Mesendoderm (in vitro differentiated cells): ENCODE measurements at regions not wholly inside any gene's neighbourhood (a gene's known extent, or its start where the extent isn't known, plus 50 kb on each side); places are given as distances from the start of the nearest gene placed in this dataset.

Experiments used
- DNase-seq: peaks from one replicate; pipeline ENCODE4 v3.0.0; 2013
- H2AK5ac ChIP-seq: 2 replicates; pipeline ENCODE4 v1.6.1; 2013; ENCODE audit warnings: low read length, inconsistent platforms
- H2BK120ac ChIP-seq: 2 replicates; pipeline ENCODE4 v1.6.1; 2013; ENCODE audit warnings: low read depth, mild to moderate bottlenecking, low read length, moderate library complexity, mixed read lengths
- H2BK15ac ChIP-seq: replicated peaks from 2 replicates; pipeline ENCODE4 v1.6.1; 2013; ENCODE audit warnings: low read depth, mild to moderate bottlenecking, moderate library complexity
- H2BK5ac ChIP-seq: 2 replicates; pipeline ENCODE4 v1.6.1; 2013; ENCODE audit warnings: low read length, inconsistent platforms
- H3K18ac ChIP-seq: 2 replicates; pipeline ENCODE4 v1.6.1; 2013; ENCODE audit warnings: mild to moderate bottlenecking, low read length, mixed read lengths
- H3K23ac ChIP-seq: one replicate; pipeline ENCODE4 v1.6.1; 2013; ENCODE audit warnings: low read length
- H3K27ac ChIP-seq: 2 replicates; pipeline ENCODE4 v1.5.1; 2013; ENCODE audit warnings: low read depth, mild to moderate bottlenecking, inconsistent platforms, low read length, moderate library complexity
- H3K27me3 ChIP-seq: 2 replicates; pipeline ENCODE4 v1.6.1; 2013; ENCODE audit warnings: low read length, control low read depth, mild to moderate bottlenecking, inconsistent platforms; ENCODE audit not compliant: insufficient read depth, poor library complexity
- H3K36me3 ChIP-seq: 2 replicates; pipeline ENCODE4 v1.6.1; 2013; ENCODE audit warnings: low read length, inconsistent platforms; ENCODE audit not compliant: control insufficient read depth, insufficient read depth
- H3K4ac ChIP-seq: one replicate; pipeline ENCODE4 v1.6.1; 2013; ENCODE audit warnings: low read depth, mild to moderate bottlenecking, low read length, moderate library complexity
- H3K4me1 ChIP-seq: 2 replicates; pipeline ENCODE4 v1.6.1; 2013; ENCODE audit warnings: low read depth, low read length, inconsistent platforms; ENCODE audit not compliant: control insufficient read depth
- H3K4me2 ChIP-seq: 2 replicates; pipeline ENCODE4 v1.6.1; 2013; ENCODE audit warnings: low read length
- H3K4me3 ChIP-seq: 2 replicates; pipeline ENCODE4 v1.5.1; 2013; ENCODE audit warnings: mild to moderate bottlenecking, low read length
- H3K56ac ChIP-seq: one replicate; pipeline ENCODE4 v1.6.1; 2013; ENCODE audit warnings: low read length
- H3K79me1 ChIP-seq: 2 replicates; pipeline ENCODE4 v1.6.1; 2013; ENCODE audit warnings: low read length, inconsistent platforms
- H3K79me2 ChIP-seq: 2 replicates; pipeline ENCODE4 v1.6.1; 2013; ENCODE audit warnings: mild to moderate bottlenecking, low read length; ENCODE audit not compliant: control insufficient read depth, insufficient read depth
- H3K9ac ChIP-seq: 2 replicates; pipeline ENCODE4 v1.6.1; 2013; ENCODE audit warnings: low read length, inconsistent platforms
- H4K5ac ChIP-seq: one replicate; pipeline ENCODE4 v1.6.1; 2013; ENCODE audit warnings: low read length
- H4K8ac ChIP-seq: one replicate; pipeline ENCODE4 v1.6.1; 2013; ENCODE audit warnings: low read depth, mild to moderate bottlenecking, control low read depth, low read length, moderate library complexity
- WGBS: extraction: QIAGEN DNeasy Blood & Tissue Kit; methylation state at CpG from one replicate; pipeline ENCODE4 v1.1.7; 2013; ENCODE audit warnings: low lambda C conversion rate, missing lambda C conversion rate; ENCODE audit not compliant: insufficient coverage; ENCODE audit errors: extremely low coverage; 5-methylcytosine and 5-hydroxymethylcytosine counted together

DNA sequence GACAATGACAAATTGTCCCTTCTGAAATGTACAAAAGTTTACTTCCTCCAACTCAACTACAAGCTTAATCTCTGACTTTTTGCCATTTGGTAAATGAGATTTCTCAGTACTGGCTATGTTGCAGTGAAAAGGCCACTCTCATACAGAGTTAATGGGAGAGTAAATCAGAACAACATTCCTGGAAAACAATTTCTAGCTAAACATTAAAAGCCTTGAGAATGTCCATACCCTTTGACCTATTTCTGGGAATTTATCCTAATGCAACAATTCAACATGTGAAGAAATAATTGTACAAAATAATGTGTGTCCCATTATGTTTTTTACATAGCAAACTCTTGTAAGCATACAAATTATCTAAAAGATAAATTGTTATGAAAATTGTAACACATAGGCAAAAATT is 56.3 kb upstream of the SPEF2 start:
- no peaks in the 10 kb centered on the region for H3K36me3 ChIP-seq
- no peak overlapping the region for H2BK15ac ChIP-seq

DNA sequence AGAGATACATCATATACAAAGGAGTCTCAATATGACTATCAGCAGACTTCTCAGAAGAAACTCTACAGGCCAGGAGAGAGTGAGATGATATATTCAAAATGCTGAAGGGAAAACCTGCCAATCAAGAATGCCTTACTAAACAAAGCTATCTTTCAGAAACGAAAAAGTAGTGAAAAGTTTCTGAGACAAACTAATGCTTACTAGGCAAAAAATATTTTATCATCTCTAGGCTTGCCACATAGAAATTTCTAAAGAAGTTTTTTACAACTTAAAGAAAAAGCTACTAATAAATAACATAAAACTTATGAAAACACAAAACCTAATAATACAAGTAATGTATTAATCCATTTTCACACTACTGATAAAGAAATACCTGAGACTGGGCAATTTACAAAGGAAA is 59.9 kb upstream of the SPEF2 start:
- Histone ChIP-seq H3K27ac (no peak overlapping the region), H2BK5ac (no peak overlapping the region), H3K79me1 (no peaks in the 10 kb centered on the region), H3K27me3 (no peaks in the 10 kb centered on the region), H3K4me2 (no peak overlapping the region), H4K5ac (no peak overlapping the region), H3K4me3 (no peak overlapping the region), H3K23ac (no peak overlapping the region), H3K9ac (no peak overlapping the region), H3K4me1 (no peaks in the 10 kb centered on the region), H3K56ac (no peak overlapping the region), H3K79me2 (no peaks in the 10 kb centered on the region), H3K18ac (no peak overlapping the region), H2BK120ac (no peak overlapping the region), H3K4ac (no peak overlapping the region), H4K8ac (no peak overlapping the region), H3K36me3 (no peaks in the 10 kb centered on the region), H2BK15ac (no peak overlapping the region), H2AK5ac (no peak overlapping the region)
- WGBS, result no CpG with 5 or more reads among the region's 1 CpG
- DNase-seq, result no peak

More for the DNA sequence above, 56.3 kb upstream of the SPEF2 start:
- no peaks in the 10 kb centered on the region for H3K79me1 ChIP-seq
- H3K56ac ChIP-seq, result no peak overlapping the region
- H3K18ac ChIP-seq, result no peak overlapping the region
- no peak for DNase-seq
- no peak overlapping the region for H3K9ac ChIP-seq
- no peak overlapping the region for H4K8ac ChIP-seq
- no peak overlapping the region for H3K4me3 ChIP-seq
- no peak overlapping the region for H3K4ac ChIP-seq
- H3K4me2 ChIP-seq, result no peak overlapping the region
- H3K27ac ChIP-seq, result no peak overlapping the region
- H3K23ac ChIP-seq, result no peak overlapping the region
- H3K27me3 ChIP-seq, result no peaks in the 10 kb centered on the region
- no peak overlapping the region for H2AK5ac ChIP-seq
- H2BK5ac ChIP-seq, result no peak overlapping the region
- H3K79me2 ChIP-seq, result no peaks in the 10 kb centered on the region
- H2BK120ac ChIP-seq, result no peak overlapping the region
- no peaks in the 10 kb centered on the region for H3K4me1 ChIP-seq
- no peak overlapping the region for H4K5ac ChIP-seq

GRCh38 chr5:35557199-35557598 is 60.5 kb upstream of the SPEF2 start:
- Histone ChIP-seq H2AK5ac (no peak overlapping the region), H3K79me2 (no peaks in the 10 kb centered on the region), H3K9ac (no peak overlapping the region), H4K5ac (no peak overlapping the region), H3K56ac (no peak overlapping the region), H3K79me1 (no peaks in the 10 kb centered on the region), H3K4me1 (no peaks in the 10 kb centered on the region), H2BK15ac (no peak overlapping the region), H3K36me3 (no peaks in the 10 kb centered on the region), H3K27me3 (no peaks in the 10 kb centered on the region), H4K8ac (no peak overlapping the region), H3K4me2 (no peak overlapping the region), H3K18ac (no peak overlapping the region), H3K4ac (no peak overlapping the region), H2BK120ac (no peak overlapping the region), H3K4me3 (no peak overlapping the region), H2BK5ac (no peak overlapping the region), H3K23ac (no peak overlapping the region), H3K27ac (no peak overlapping the region)
- no CpG with 5 or more reads among the region's 2 CpGs for WGBS
- no peak for DNase-seq

DNA sequence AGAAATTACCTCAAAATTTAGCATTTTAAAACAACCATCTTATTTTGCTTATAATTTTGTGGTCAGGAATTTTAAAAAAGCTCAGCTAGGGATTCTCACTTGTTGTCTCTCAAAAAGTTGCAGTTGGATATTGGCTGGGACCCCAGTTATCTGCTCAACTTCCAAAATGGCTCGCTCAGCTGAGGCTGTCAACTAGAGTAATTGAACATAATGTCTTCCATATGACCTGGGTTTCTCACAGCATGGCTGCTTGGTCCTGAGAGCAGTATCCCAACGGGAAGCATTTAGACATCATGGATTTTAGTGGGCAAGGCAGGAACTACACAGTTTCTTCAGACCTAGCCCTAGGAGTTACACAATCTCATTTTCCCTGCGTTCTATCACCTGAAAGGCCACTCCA is 63.6 kb upstream of the SPEF2 start:
- Histone ChIP-seq H3K4ac (no peak overlapping the region), H3K9ac (no peak overlapping the region), H4K5ac (no peak overlapping the region), H4K8ac (no peak overlapping the region), H3K27ac (no peak overlapping the region), H2AK5ac (no peak overlapping the region), H3K27me3 (no peaks in the 10 kb centered on the region), H3K4me1 (no peaks in the 10 kb centered on the region), H2BK5ac (no peak overlapping the region), H2BK120ac (no peak overlapping the region), H2BK15ac (no peak overlapping the region), H3K18ac (no peak overlapping the region), H3K56ac (no peak overlapping the region), H3K23ac (no peak overlapping the region), H3K79me1 (no peaks in the 10 kb centered on the region), H3K79me2 (no peaks in the 10 kb centered on the region), H3K36me3 (no peaks in the 10 kb centered on the region), H3K4me3 (no peak overlapping the region), H3K4me2 (no peak overlapping the region)
- no CpG with 5 or more reads among the region's 3 CpGs for WGBS
- no peak for DNase-seq

- Histone ChIP-seq H3K27ac (no peak overlapping the region), H3K23ac (no peak overlapping the region), H3K4ac (no peak overlapping the region), H4K8ac (no peak overlapping the region), H3K27me3 (no peaks in the 10 kb centered on the region), H3K79me2 (no peaks in the 10 kb centered on the region), H3K4me3 (no peak overlapping the region), H3K56ac (no peak overlapping the region), H2BK5ac (no peak overlapping the region), H3K36me3 (no peaks in the 10 kb centered on the region), H2BK120ac (no peak overlapping the region), H2AK5ac (no peak overlapping the region), H2BK15ac (no peak overlapping the region), H3K4me2 (no peak overlapping the region), H3K4me1 (no peaks in the 10 kb centered on the region), H3K79me1 (no peaks in the 10 kb centered on the region), H3K18ac (no peak overlapping the region), H3K9ac (no peak overlapping the region), H4K5ac (no peak overlapping the region)
- no peak for DNase-seq
- 100% methylated on average over 2 of the region's 4 CpGs for WGBS
These were observed 72.5 kb upstream of the SPEF2 start for GRCh38 chr5:35545190-35545589.

GRCh38 chr5:35543408-35543807 is 74.3 kb upstream of the SPEF2 start:
- Histone ChIP-seq H3K18ac (no peak overlapping the region), H2BK15ac (no peak overlapping the region), H3K36me3 (no peaks in the 10 kb centered on the region), H2BK120ac (no peak overlapping the region), H3K27ac (no peak overlapping the region), H2BK5ac (no peak overlapping the region), H3K23ac (no peak overlapping the region), H3K4ac (no peak overlapping the region), H3K4me3 (no peak overlapping the region), H2AK5ac (no peak overlapping the region), H3K56ac (no peak overlapping the region), H4K8ac (no peak overlapping the region), H4K5ac (no peak overlapping the region), H3K79me1 (no peaks in the 10 kb centered on the region), H3K4me2 (no peak overlapping the region), H3K9ac (no peak overlapping the region), H3K79me2 (no peaks in the 10 kb centered on the region), H3K4me1 (no peaks in the 10 kb centered on the region), H3K27me3 (no peaks in the 10 kb centered on the region)
- DNase-seq, result no peak
- no CpG with 5 or more reads among the region's 1 CpG for WGBS
